AG04449 (cell line): ENCODE measurements at regions not wholly inside any gene's neighbourhood (a gene's known extent, or its start where the extent isn't known, plus 50 kb on each side); places are given as distances from the start of the nearest gene placed in this dataset.

Source experiments
- CTCF ChIA-PET: fragments of 350-600 bp; formaldehyde crosslinking; extraction: SDS; loops from one replicate; lab custom pipeline; 2021; ENCODE audit warnings: antibody characterized with exemption; lab: Yijun Ruan, JAX
- POLR2A ChIA-PET: fragments of 400-600, 350-600 bp; formaldehyde crosslinking; extraction: SDS; loops from one replicate; lab custom pipeline; 2020; ENCODE audit warnings: antibody characterized with exemption, inconsistent platforms; lab: Yijun Ruan, JAX
- DNase-seq: peaks from one replicate; pipeline ENCODE4 v3.0.0-alpha.2; 2010; ENCODE audit warnings: low read depth, low spot score
- H3K4me3 ChIP-seq: 2 replicates; pipeline ENCODE4 v1.5.1; 2011; ENCODE audit warnings: low read depth, mild to moderate bottlenecking, control low read depth, low read length
- CTCF ChIP-seq: IDR thresholded peaks from one replicate; pipeline ENCODE4 v1.5.1; 2011; ENCODE audit warnings: mild to moderate bottlenecking, moderate library complexity, low read length, control low read depth, inconsistent platforms; ENCODE audit not compliant: insufficient read depth; ENCODE audit errors: missing control alignments

- no peak for DNase-seq
- ChIA-PET CTCF (interaction anchor here (1.3 kb wide), 1 partner anchor 23 kb away, joined by 3 read pairs; no protein-coding TSS in a partner anchor), POLR2A (no interaction called here)
- TF ChIP-seq CTCF, result no peak
- H3K4me3 ChIP-seq, result no peak overlapping the region
Observed at GRCh38 chr11:33500332-33500731, 200.3 kb downstream of the C11orf91 start.

DNA sequence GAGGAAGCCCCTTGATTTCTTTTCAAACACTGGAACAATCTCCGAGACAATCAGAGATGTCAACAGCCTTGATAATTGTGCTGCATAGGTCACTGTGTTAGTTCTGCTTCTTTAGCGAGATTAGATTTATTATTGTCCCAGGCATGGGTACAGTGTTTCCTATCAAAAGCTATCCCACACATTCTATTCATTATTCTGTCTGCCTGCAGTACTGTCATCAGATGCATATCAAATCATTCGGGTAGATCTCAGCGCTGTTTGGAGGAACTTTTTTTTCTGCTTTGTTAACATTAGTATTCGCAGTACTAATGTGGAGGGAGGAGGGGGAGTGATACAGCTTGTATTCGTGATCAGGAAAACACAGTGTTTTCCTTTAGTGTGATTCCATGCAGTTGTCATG is 208.0 kb downstream of the C11orf91 start:
- CTCF ChIA-PET, result interaction anchor here (1.0 kb wide), 1 partner anchor 13 kb away, joined by 4 read pairs; no protein-coding TSS in a partner anchor

GRCh38 chr11:33490842-33491370 is 209.7 kb downstream of the C11orf91 start:
- no peak for DNase-seq
- POLR2A ChIA-PET, result no interaction called here
- TF ChIP-seq CTCF, result no peak
- H3K4me3 ChIP-seq, result no peak overlapping the region
- CTCF ChIA-PET, result no interaction called here

More for the DNA sequence above, 208.0 kb downstream of the C11orf91 start:
- DNase-seq, result no peak
- POLR2A ChIA-PET, result no interaction called here
- no peak for TF ChIP-seq CTCF
- no peak overlapping the region for H3K4me3 ChIP-seq

- ChIA-PET CTCF (no interaction called here), POLR2A (no interaction called here)
- no peak for TF ChIP-seq CTCF
- no peak overlapping the region for H3K4me3 ChIP-seq
- no peak for DNase-seq
Observed at GRCh38 chr11:33488971-33489370, 211.7 kb downstream of the C11orf91 start.

- TF ChIP-seq CTCF, result no peak
- ChIA-PET POLR2A (no interaction called here), CTCF (interaction anchor here (1.1 kb wide), 1 partner anchor 26 kb away, joined by 3 read pairs; no protein-coding TSS in a partner anchor)
Observed at GRCh38 chr11:33480626-33481025, 220.0 kb downstream of the C11orf91 start.

DNA sequence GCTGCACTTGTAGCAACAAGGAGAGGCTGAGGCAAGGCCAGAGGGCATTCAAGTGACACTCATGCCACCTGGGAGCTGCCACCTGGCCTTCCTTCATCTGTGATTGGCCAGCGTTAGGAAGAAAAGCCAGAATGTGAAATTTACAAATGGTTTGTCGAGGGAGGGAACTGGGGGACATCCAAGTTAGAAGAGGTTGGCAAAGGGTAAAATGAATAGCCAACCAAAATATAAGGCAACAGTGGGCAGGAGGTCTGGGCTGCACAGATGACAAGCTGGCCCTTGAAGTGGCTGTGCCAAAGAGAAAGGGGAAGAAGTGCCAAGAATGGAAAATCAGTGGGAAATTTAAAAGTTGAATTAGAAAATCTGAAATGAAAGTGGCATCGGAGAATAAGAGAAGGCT is 221.4 kb downstream of the C11orf91 start:
- ChIA-PET CTCF (interaction anchor here (0.6 to 1.0 kb wide), 3 partner anchors 13 to 16 kb away, joined by 3 to 4 read pairs (median 4); no protein-coding TSS in a partner anchor), POLR2A (no interaction called here)
- no peak overlapping the region for H3K4me3 ChIP-seq
- TF ChIP-seq CTCF, result no peak
- no peak for DNase-seq

More at GRCh38 chr11:33480626-33481025, 220.0 kb downstream of the C11orf91 start:
- no peak for DNase-seq
- no peak overlapping the region for H3K4me3 ChIP-seq
